Suppressor macrophage (primary cell): ENCODE measurements at regions not wholly inside any gene's neighbourhood (a gene's known extent, or its start where the extent isn't known, plus 50 kb on each side); places are given as distances from the start of the nearest gene placed in this dataset.

Experiments
- DNase-seq, 4 experiments: peaks; one replicate each; pipeline ENCODE4 v3.0.0-alpha.2; 2020 to 2022

DNA sequence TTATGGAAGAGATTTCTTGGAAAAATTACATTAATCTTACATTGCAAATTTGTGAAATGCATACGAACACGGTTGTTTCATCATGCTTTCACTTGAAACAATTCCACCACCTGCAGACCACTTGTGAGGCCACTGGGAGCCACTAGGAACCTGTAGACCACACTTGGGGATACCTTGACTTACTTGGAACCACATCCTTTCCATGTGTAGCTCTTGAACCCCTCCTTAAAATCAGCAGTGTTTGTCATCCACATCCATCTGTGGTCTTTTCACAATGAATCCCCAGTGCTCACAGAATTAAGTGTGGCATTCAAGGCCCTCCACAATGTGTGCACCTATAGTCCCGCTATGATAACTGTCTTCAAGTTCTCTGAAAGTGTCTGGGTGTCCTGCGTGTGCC, 350.9 kb downstream of the MYCN start:
- no peak for DNase-seq

DNA sequence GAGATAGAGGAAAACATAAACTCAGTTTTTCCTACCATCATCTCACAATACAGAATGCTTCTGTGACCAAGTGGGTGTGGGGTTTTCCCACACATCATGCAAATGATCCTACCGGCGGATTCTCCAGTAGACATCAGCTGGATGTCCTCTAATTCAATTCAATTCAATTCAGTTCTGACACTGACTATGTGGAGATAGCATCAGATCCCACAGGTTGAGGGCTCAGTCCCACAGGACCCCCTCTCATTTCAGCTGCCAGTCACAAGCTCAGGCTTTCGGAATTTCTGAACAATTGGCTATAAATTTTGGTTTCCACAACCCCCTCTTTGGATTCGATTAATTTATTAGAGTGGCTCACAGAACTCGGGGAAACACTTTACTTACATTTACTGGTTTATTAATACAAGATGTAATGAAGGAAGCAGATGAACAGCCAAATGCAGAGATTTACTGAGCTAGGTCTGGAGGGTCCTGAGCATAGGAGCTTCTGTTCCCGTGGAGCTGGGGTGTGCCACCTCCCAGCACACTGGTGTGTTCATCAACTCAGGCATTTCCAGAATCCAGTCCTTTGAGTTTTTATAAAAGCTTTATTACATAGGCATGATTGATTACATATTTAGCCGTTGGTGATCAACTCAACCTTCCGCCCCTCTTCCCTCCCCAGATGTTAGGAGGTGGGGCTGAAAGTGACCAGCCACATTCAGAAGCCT, 350.1 kb downstream of the MYCN start:
- no peak for DNase-seq

DNA sequence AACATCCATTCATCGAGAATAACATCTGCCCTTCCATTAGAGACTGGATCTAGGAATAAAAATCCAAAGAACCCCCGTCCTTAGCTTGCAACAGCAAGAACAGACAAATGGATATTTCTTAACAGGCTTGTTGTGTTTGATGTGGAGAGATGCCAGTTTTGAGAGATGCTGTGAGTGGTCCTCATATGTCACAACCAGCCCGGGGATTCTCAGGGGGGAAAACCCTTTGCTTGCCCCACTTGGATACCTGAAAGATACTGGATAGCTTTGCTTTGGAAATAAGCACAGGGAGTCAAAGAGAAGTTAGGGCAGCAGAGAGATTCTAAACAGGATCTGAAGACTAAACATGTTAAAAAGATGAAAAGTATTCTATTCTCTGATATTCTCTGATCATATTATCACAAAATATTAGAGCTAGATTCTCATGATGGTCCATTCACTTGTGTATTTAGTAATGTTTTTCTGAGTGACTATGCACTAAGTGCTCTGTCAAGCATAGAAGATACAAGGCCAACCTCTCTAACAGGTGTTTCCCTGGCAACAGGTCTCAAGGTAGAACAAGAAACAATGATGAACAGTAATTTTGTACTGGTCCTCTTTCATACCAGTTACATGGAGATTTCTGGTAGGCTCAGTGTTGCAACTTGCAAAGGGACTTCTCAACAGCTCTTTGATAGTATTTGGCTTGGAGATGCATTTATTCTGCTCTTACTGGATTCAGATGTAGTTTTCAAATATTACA, 348.2 kb downstream of the MYCN start:
- DNase-seq, result no peak

DNA sequence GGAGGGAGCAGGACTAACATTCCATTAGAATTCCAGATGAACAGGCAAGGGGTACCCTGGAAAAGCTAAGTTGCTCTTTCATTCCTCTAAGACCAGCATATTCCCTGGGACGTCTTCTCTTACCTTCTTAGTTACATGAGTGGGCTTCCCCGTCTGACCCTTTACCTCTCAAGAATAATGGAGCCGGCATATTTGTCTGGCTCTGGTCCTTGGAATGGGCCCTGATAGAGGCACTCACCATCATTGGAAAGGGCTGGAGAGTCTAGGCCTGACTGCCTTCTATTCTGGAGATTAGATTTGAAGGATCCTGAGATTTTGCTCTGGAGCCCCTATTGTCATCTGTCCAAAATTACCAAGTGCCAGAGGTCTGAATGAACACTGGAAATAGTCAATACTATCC, 347.5 kb downstream of the MYCN start:
- no peak for DNase-seq

DNA sequence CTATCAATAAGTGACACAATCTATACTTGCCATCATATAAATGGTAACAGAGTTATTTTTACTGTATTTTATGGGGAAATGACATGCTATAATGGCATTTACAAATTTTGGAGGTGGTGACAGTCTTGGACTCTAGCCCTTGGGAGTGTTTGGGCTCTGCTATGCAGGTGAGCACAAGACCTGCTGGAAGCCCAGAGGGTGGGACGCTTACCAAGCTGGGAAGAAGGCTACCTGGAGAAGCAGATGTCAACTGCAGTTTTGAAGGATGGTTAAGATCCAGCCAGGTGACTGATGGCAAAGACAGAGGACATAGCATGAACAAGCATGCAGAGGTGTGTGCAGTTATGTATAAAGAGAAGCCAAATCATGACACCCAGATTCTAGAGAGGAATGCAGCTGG, 346.9 kb downstream of the MYCN start:
- DNase-seq, result no peak

DNA sequence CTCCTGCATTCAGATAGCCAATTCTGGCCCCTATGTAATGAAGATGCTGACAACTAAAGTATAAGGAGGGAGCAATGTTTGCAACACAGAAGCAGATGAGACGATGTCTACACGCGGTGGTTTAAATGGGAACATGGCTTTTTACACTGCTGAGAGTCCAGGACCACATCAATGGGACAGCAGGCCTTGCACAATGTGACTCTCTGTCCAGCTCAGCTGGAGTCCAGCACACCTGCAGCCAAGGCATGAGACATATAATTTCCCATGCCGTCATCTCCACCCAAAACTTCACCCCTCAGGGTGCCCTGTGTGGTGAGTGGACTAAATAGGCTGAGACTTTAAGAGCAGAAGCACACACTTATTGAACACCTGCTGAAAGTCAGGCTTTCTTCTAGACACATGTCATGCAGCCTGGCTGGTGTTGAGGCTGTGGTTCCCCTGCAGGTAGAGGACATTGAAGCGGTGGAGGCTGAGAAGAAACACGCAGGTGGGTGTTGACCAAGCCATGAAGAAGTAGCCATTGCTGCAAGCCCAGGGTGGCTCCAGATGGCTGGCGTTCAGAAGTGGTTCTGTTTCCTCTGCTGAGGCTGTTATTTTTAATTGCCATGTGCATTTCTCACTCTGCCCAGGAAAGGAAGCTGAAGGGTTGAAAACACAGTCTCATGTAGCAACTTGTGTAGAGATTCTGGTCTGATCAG, 345.6 kb downstream of the MYCN start:
- no peak for DNase-seq

DNA sequence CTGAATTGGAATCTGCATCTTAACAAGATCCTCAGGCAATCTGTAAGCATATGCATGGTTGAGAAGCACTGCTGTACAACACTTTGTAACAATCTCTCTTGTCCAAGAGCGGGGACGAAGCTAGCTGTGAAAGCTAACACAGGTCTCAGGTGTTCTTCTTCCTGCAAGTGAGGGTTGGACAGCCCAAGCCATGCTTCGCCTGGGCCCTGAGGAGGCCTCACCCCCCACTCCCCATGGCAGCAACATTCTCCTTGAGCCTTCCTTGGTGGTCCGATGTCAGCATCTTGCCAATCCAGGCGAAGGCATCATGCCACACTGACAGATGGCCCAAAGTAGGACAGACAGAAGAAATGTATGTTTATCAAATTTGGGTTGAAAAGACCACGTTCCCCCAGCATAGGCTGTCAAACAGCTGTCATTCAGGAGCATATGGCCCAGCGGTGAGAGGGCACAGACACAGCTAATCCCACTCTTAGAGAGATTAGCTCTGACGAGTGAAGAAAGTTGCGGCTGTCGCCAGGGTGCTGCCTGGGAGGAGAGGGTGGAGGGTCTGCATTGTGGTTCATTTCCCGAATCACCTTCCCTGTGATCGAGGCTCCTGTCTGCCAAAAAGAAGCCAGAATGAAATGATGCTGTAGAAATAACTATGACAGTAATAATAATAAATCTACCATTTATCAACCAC, 344.7 kb downstream of the MYCN start:
- no peak for DNase-seq

DNA sequence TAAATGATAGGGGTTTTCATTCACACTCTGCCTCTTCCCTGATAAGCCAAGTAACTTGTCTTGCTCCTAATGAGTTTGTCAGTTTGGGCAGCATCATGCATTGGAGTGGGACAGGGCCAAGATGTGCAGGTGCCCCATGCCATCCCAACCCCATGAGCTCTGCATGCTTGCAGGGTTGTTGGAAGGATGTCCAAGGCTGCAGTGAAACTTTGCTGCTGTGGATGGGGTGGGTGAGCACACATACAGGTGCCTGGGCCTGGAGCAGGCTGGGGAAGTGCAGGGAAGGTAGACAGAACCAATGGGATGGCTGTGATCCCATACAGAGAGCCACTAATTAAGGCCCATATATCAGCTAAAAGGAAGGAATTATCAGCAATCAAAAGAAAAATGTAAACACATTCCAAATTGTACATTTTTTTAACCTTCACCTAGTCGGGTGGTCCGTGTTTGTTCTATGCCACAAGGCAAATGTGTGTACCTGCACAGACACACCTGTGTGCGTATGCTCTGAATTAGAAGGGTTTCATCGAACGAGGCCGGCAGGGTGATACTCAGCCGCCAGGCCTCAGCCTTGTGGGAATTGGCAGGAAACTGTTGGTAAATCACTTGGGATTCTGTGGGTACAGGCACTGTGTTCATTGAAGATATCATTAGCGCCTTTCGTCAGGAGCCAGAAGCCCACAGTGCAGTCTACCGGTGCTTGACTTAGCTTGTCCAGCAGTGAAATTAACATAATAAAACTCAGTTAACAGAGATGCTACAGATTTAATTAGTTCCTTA, 342.9 kb downstream of the MYCN start:
- no peak for DNase-seq

DNA sequence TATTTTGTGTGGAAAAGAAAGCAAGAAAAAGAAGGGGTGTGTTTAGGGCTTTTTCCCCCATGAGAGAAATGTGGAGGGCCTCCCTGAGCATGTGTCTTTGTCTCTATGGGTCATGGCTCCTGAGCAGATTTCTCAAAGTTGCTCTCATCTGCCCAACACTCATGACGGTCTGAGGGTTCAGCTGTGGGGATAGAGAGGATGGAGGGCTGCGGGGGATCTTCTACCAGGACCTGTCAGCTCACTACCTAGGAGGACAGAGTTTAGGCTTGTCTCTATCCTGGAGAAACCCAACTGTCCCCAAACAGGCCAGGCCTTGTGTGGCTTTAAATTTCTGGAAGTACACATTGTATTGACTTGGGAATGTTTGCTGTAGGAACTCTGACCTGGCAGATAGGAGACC, 342.2 kb downstream of the MYCN start:
- DNase-seq, result no peak

DNA sequence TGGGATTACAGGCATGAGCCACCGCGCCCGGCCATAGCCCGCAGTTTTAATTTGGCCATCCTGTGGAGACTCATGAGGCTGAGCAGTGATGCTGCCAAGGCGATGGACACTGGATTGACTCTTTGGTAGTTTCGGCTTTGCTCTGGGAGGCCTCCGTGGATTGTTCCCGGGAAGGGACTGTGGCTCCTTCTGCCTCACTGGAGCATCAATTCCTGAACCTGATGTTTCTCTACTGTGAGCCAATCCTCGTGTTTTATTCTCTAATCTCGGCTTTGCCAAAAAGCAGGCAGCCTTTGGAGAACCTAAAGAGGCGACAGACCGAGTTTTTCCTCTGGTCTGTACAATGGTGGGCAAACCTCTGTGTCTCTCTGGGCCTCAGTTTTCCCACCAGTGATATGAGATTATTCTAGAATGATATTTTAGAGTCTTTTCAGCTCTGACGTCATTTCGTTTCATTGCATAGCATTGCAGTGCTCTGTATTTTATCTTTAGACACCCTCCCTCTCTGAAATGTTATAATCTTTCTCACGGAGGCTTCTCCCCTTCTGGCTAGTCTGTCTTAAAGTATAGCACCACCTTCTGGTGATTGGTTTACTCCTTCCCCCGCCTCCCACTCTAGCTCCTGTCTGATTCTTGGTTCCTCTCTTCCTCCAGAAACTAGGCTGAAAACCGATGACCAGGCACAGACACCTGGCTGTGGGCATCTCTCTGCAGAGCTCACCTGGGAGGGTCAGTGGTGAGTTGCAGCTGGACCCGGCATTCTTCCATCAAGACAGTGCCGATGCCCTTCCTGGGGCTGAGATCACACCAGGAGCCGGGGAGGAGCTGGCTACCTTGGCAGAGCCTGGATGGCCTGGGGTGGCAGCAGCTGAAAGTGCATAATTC, 341.3 kb downstream of the MYCN start:
- peak; percentile 32 to 73 (median 58) for DNase-seq

DNA sequence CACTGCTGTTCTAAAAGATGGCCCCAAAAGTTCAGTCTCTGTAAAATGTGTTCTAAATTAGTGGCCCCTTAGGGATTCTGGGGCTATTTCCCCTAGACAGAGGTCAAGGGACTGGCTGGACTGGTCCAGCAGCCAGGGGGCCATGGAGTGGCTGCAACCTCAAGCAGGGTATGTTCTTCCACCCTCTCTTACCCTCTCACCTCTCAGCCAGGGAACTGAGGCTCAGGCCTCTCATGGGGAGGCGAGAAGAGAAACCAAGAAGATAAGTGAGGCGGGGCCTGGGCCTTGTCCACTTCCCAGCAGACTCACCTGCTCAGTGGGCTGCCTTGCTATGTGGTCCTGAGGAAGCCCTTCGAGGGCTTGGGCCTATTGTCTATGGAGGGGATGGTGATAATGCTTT, 339.7 kb downstream of the MYCN start:
- DNase-seq, result no peak

DNA sequence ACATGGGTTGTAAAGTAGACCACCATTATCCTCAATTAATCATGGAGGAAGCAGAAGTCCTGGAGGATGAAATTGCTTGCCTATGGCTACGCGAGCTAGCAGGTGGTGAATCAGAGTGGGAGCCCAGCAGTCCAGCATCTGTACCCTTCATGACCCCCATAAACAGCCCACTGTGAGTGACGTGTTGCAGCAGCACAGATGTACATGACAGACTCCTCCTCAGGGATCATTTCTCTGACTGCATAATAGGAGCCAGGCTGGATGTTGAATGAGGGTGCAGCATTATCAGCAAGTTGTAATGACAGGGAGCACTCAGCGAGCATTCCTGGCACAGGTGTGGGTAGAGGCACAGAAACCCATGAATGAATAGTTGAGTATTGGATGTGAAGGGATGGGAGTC, 339.3 kb downstream of the MYCN start:
- no peak for DNase-seq

DNA sequence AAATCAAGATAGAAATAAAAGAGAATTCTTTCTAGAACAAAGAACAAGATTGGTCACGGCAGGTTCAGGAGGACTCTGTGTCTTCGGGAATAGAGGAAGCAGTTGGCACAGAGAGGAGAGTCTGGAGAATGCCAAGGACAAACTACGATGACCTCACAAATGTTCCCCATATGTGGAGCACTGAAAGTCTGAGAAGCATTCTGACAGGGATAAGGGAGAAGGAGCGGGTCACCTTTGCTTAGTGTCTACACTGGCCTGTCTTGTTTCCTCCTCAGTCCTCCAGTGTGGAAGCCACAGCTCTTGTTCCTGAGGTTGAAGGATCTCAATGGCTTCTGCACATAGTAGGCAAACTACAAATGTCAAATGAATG, 338.8 kb downstream of the MYCN start:
- no peak for DNase-seq

DNA sequence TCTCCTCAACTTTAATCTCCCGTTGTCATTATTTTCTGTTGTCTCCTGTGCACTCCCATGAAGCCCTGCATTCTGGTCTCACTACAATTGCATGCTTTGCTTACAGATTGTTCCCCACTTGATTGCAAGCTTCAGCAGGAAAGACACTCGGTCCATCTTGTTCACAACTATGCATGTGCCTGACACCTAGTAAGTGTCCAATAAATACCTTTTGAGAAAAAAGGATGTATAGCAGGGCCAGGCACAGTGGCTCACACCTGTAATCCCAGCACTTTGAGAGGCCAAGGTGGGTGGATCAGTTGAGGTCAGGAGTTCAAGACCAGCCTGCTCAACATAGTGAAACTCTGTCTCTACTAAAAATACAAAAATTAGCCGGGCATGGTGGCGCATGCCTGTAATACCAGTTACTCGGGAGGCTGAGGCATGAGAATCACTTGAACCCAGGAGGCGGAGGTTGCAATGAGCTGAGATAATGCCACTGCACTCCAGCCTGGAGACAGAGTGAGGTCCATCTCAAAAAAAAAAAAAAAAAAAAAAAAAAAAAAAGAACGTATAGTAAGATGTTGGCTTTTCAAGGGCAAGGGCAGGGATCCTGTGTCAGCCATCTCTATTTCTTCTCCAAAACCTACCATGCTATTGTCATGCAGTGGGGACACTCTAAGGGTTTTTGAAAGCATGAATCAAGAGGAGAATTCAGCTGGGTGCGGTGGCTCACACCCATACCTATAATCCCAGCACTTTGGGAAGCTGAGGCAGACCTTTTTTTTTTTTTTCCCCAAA, 338.3 kb downstream of the MYCN start:
- DNase-seq, result no peak

DNA sequence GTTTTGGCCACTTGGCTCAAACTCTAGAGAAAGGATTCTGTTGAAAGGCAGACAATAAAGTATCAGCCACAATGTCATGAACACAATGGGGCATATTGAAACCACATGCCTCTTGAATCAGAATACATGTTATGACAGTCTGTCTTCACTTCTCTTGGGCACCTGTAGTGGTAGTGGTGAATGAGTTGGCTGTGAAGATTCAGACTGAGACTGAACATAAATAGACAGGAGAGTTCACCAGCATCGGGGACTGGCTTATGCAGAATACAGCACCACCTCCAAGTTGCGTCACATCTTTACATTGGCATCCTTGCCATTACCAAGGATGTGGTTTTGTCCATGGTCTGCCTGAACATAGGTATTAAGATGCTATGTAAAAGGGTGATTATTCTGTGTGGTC, 336.8 kb downstream of the MYCN start:
- no peak for DNase-seq

DNA sequence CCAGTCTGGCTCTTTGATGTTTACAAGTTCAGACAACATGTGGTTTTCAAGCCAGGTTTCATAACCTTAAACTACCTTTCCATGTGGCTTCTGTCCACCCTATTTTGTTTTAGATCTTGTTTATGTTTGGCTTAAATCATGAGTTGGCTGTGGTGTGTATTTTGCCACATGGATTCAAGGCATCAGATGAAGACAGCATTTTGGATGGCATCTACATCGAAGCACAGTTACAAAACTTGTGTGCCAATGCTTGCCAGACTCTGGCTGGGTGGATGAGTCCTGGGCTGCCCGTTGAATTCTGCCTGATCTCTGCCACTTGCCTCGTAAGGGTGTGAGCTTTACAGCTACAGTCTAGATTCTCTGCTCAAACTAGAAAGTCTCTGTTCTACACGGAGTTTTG, 335.3 kb downstream of the MYCN start:
- no peak for DNase-seq

DNA sequence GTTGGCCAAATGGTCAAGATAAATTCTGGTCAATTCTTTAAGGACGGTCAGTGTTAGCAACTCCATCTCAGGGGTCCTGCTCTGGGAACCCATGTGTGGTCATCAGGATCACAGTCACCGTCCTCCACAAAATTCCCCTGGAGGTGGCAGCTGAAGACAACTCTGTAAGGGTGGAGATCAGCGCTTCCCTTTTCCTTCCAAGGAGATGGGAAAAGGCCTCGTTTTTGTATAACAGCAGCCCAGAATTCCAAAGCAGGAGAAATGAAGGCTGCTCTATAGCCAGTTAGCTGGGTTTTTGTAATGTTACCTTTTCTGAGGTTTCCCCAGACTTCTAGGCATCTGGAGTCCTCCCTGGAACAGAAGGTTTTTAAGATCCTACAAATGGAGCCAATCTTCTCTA, 334.8 kb downstream of the MYCN start:
- no peak for DNase-seq

DNA sequence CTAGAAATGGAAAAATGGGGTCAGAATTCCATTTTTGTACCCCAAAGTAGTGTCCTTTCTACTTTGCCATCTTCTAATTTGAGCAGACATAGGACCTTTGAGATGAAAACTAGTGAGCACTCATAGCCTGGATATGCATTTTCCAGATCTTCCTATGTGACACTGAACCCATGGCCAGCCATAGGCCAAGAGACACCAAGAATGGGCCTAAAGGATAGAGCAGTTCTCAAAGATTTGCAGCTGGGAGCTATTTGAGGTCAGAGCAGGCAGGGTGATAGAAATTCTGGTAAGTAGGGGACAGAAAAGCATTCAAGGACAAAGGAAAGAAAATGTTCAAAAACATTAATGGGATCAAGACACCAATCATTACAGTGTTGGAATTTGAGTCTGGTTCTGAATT, 332.8 kb downstream of the MYCN start:
- DNase-seq, result no peak

DNA sequence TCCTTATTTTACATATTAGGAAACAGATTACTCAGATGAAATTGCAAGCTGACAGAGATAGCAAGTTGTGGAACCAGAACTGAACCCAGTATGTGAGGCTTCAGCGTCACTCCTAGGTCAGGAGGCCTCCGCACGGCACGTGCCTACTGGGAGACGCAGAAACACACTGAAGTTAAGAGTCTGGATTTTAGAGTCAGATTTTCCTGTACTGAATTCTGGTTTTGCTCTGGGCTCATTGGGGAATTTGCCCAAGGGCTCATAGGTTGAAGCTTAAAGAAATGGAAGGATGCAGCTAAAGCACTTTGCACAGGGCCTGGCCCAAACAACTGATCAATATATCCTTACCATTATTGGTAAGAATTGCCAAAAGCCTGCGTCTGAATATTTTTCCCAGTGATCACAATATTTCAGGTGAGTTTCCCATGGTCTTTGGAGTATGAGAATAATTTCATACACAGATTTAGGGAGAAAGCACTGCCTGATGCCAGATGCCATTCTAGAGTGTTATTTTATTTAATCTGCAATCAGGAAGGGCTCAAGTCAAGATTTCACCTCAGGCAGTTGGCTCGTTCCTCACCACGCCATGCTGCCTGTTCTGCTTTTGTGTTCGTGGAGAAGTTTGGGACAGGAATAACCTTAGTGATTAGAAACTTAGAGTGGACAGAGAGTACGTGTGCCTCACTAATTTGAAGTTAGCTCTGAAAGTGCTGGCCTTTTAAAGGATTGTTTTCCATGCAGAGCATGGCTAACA, 331.9 kb downstream of the MYCN start:
- DNase-seq, result no peak
